Calu3 (cell line): ENCODE measurements at regions not wholly inside any gene's neighbourhood (a gene's known extent, or its start where the extent isn't known, plus 50 kb on each side); places are given as distances from the start of the nearest gene placed in this dataset.

Experiments used
- BruUV-seq: library from RNA; stranded (reverse); fragments of 400-500 nt; replicated peaks from 2 replicates; lab custom pipeline; 2021; lab: Mats Ljungman, UMichigan
- CTCF ChIA-PET: fragments of 300-600 bp; sonication (Branson Sonifier 250); formaldehyde crosslinking; loops from one replicate; lab custom pipeline; 2022; ENCODE audit warnings: antibody characterized with exemption; lab: Charles Lee
- DNase-seq: peaks from one replicate; pipeline ENCODE4 v3.0.0; 2022
- H3K27ac Mint-ChIP-seq: one replicate; pipeline ENCODE4 v1.8.0; 2022; ENCODE audit warnings: mixed read lengths; ENCODE audit not compliant: unreplicated experiment
- H3K27me3 Mint-ChIP-seq: one replicate; pipeline ENCODE4 v1.8.0; 2022; ENCODE audit warnings: mixed read lengths; ENCODE audit not compliant: unreplicated experiment
- H3K36me3 Mint-ChIP-seq: one replicate; pipeline ENCODE4 v1.8.0; 2022; ENCODE audit warnings: mild to moderate bottlenecking, moderate library complexity, mixed read lengths; ENCODE audit not compliant: insufficient read depth, unreplicated experiment
- H3K4me1 Mint-ChIP-seq: one replicate; pipeline ENCODE4 v1.8.0; 2022; ENCODE audit warnings: mild to moderate bottlenecking, low read depth, mixed read lengths; ENCODE audit not compliant: unreplicated experiment
- H3K4me3 Mint-ChIP-seq: one replicate; pipeline ENCODE4 v1.8.0; 2022; ENCODE audit warnings: mild to moderate bottlenecking, low read depth, moderate library complexity, mixed read lengths; ENCODE audit not compliant: unreplicated experiment
- H3K9me3 Mint-ChIP-seq: one replicate; pipeline ENCODE4 v1.8.0; 2022; ENCODE audit warnings: low read depth, mixed read lengths; ENCODE audit not compliant: unreplicated experiment
- intact Hi-C: fragments of 100-400 bp; cut with micrococcal nuclease; formaldehyde crosslinking; loops from one replicate; pipeline ENCODE4 v1.10.0; 2022; ENCODE audit not compliant: unreplicated experiment
- TF ChIP-seq, protein P1 (sequence below): fragments of 200-600 bp; IDR thresholded peaks from one replicate; pipeline ENCODE4 v1.8.0; 2022; ENCODE audit warnings: antibody characterized with exemption; ENCODE audit not compliant: unreplicated experiment

DNA sequence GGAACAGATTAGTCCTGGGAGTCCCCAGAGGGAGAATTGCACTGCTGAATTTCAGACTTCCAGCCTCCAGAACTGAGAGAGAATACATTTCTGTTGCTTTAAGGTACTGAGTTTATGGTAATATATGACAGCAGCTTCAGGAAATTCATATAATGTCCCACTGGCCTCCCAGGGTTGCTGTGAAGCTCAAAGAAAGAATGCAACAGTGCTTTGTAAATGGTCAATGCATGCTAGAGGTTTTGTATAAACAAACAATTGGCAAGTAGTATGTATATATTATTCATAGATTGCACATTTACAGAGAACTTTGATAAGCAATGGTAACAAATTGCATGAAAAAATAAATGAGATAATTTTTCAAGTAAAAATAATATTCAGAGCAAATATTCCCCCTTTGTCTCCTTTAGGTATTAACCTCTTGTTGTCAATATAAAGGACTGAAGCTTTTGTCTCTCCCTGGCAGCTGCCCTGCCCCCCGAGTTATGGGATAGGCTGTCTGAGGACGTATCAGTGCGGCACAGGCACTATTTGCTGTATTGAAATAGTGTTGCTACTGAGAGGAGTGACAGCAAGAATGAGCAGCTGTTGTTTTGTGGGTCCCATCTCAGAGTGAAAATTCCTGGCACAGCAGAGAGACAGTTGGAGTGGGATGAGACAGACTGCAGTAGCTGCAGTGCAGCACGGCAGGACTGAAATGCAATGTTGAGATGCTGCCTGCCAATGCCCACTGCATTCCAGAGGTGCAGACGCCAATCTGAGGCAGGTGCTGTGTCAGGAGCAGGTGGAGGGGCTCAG is 194.2 kb upstream of the GLRA1 start:
- intact Hi-C loops: no loop called here
- no peak overlapping the region for H3K4me3 Mint-ChIP-seq
- CTCF ChIA-PET: no interaction called here
- TF ChIP-seq, protein P1, sequence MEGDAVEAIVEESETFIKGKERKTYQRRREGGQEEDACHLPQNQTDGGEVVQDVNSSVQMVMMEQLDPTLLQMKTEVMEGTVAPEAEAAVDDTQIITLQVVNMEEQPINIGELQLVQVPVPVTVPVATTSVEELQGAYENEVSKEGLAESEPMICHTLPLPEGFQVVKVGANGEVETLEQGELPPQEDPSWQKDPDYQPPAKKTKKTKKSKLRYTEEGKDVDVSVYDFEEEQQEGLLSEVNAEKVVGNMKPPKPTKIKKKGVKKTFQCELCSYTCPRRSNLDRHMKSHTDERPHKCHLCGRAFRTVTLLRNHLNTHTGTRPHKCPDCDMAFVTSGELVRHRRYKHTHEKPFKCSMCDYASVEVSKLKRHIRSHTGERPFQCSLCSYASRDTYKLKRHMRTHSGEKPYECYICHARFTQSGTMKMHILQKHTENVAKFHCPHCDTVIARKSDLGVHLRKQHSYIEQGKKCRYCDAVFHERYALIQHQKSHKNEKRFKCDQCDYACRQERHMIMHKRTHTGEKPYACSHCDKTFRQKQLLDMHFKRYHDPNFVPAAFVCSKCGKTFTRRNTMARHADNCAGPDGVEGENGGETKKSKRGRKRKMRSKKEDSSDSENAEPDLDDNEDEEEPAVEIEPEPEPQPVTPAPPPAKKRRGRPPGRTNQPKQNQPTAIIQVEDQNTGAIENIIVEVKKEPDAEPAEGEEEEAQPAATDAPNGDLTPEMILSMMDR: no peak
- no TSS peak for BruUV-seq
- H3K27ac Mint-ChIP-seq: no peak overlapping the region
- no peaks in the 10 kb centered on the region for H3K4me1 Mint-ChIP-seq
- DNase-seq: no peak
- no peaks in the 10 kb centered on the region for H3K9me3 Mint-ChIP-seq
- peaks cover 46% of the 10 kb centered on the region for H3K27me3 Mint-ChIP-seq
- no peaks in the 10 kb centered on the region for H3K36me3 Mint-ChIP-seq

DNA sequence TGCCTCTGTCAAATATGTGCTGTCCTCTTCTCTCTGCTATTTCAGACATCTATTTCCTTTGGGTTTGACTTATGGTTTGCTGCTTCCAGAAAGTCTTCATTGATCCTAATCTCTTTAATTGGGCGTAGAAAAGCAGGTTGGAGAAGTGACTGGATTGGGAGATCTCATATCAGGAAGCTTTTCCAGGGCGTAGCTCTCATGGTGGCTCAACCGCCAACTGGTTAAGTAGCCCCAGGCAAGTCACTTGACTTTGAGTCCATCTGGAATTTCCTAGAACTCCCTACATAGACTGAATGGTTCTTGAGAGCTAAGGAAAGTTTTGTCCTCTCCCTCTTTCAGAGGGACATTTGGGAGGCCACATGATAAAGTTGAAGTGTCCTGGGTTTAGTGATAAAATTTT is 192.3 kb upstream of the GLRA1 start:
- H3K9me3 Mint-ChIP-seq: no peaks in the 10 kb centered on the region
- H3K36me3 Mint-ChIP-seq: no peaks in the 10 kb centered on the region
- CTCF ChIA-PET: no interaction called here
- H3K4me1 Mint-ChIP-seq: no peaks in the 10 kb centered on the region
- intact Hi-C loops: no loop called here
- TF ChIP-seq, protein P1: no peak
- no peak overlapping the region for H3K27ac Mint-ChIP-seq
- no peak for DNase-seq
- no TSS peak for BruUV-seq
- H3K4me3 Mint-ChIP-seq: no peak overlapping the region
- H3K27me3 Mint-ChIP-seq: peaks cover 36% of the 10 kb centered on the region

DNA sequence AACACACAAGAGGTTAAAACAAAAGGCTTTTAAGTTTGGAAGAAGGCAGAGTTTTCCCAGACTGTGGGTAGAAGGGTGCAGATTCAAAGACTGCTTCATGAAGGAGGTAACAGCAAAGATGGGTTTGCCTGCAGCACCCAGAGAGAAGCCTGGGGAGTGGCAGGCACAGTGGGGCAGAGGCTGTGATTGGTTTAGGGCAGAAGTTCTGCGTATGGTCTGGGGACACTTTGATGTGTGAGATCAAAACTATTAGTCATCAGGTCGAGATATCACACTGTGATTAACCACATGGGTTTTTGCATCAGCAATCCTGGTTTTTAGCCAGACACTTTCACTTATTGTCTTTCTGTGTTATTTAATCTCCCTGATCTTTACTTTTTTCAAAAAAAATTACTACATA is 188.8 kb upstream of the GLRA1 start:
- CTCF ChIA-PET: no interaction called here

DNA sequence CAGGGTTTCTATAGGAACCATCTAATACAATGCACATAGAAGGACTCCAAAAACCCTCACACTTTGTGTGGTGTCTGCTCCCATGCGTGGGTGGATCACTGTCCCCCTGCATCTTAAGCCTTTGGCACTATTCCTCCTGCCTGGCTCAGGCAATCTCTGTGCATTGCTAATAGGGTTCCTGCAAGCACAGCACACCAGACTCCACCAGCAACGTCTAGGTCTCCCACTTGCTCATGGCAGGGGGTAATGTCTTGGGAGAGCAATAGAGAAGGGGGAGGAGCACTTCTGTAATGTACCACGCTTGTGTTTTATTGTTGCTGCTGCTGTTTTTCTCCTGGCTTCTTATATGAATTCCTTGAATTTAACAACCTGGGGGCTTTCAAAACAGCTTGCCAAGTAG is 182.6 kb upstream of the GLRA1 start:
- H3K27me3 Mint-ChIP-seq: peaks cover 37% of the 10 kb centered on the region
- no TSS peak for BruUV-seq
- H3K9me3 Mint-ChIP-seq: no peaks in the 10 kb centered on the region
- no peak for DNase-seq
- CTCF ChIA-PET: no interaction called here
- H3K27ac Mint-ChIP-seq: no peak overlapping the region
- H3K4me3 Mint-ChIP-seq: no peak overlapping the region
- intact Hi-C loops: no loop called here
- no peaks in the 10 kb centered on the region for H3K4me1 Mint-ChIP-seq
- TF ChIP-seq, protein P1: no peak
- no peaks in the 10 kb centered on the region for H3K36me3 Mint-ChIP-seq

More for the DNA sequence above, 188.8 kb upstream of the GLRA1 start:
- BruUV-seq: no TSS peak
- peaks cover 14% of the 10 kb centered on the region for H3K27me3 Mint-ChIP-seq
- H3K4me3 Mint-ChIP-seq: no peak overlapping the region
- H3K9me3 Mint-ChIP-seq: no peaks in the 10 kb centered on the region
- H3K4me1 Mint-ChIP-seq: no peaks in the 10 kb centered on the region
- H3K36me3 Mint-ChIP-seq: no peaks in the 10 kb centered on the region
- H3K27ac Mint-ChIP-seq: no peak overlapping the region
- TF ChIP-seq, protein P1: no peak
- DNase-seq: no peak
- intact Hi-C loops: no loop called here
